ENCODE measurements at regions not wholly inside any gene's neighbourhood (a gene's known extent, or its start where the extent isn't known, plus 50 kb on each side); places are given as distances from the start of the nearest gene placed in this dataset.

DNA sequence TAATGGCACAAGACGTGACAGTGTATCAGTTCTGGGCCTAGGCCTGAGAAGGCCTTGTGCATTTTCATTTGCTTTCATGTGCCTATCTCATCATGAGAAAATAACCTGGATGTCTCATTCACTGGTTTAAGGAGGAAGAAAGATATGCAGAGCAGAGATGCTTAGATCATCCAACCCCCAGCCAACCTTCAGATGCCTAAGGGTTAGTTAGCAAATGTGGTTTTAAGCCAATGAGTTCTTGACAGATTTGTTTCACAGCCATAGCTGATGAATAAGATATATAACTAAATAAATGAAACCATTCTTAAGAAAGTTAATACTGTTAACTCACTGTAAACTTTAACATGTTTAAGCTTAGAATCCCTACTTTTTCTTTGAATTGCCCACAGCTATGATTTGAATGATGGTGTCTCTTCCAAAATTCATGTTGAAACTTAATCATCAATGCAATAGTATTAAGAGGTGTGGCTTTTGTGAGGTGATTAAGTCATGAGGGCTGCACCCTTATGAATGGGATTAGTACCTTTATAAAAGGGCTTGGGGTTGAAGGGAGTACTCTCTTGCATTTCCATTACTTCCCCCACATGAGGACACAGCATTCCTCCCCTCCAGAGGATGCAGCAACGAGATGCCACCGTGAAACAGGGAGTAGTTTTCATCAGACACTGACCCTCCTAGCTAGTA is 324.6 kb upstream of the TBC1D5 start:
- Mint-ChIP-seq H3K4me3 (no peak overlapping the region), H3K9me3 (no peaks in the 10 kb centered on the region), H3K36me3 (no peaks in the 10 kb centered on the region), H3K4me1 (no peaks in the 10 kb centered on the region), H3K27me3 (peaks cover 0 to 1% of the 10 kb centered on the region in 2 donors), H3K27ac (no peak overlapping the region)
- H3K9me3 ChIP-seq (ENCODE audit: low read length) = no peaks in the 10 kb centered on the region
- ChIA-PET CTCF (no interaction called here), POLR2A (no interaction called here)
- no peak overlapping the region for H3K27ac ChIP-seq (ENCODE audit: low read depth, low read length)
- H3K36me3 ChIP-seq (ENCODE audit: insufficient read depth, low read length) = no peaks in the 10 kb centered on the region
- no peak for DNase-seq
- H3K27me3 ChIP-seq (ENCODE audit: insufficient read depth, low read length, poor library complexity, severe bottlenecking) = no peaks in the 10 kb centered on the region
- no peaks in the 10 kb centered on the region for H3K4me1 ChIP-seq (ENCODE audit: insufficient read depth, low read length)
- no peak overlapping the region for H3K4me3 ChIP-seq (ENCODE audit: low read length)

DNA sequence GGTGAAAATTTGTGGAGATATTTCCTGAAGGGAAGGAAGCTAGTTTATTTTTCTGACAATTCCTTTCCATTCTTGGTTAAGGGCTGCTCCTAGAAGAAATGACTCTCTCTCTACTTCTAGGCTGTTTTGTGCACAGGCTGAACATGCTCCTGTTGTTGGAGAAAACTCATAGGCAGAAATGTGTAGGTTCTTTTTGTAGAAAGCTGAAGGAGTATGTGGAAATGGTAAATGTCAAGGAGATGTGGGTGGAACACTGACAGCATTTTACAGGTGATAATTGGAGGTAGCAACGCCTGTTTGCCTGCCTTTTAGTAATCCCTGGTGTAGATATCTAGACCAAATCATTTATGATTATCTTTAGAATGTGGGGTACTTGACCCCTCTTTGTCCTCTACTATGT is 322.2 kb upstream of the TBC1D5 start:
- H3K36me3 Mint-ChIP-seq = no peaks in the 10 kb centered on the region
- Histone ChIP-seq H3K36me3 (ENCODE audit: insufficient read depth, low read length) (no peaks in the 10 kb centered on the region), H3K27me3 (ENCODE audit: insufficient read depth, low read length, poor library complexity, severe bottlenecking) (no peaks in the 10 kb centered on the region), H3K4me3 (ENCODE audit: low read length) (no peak overlapping the region), H3K4me1 (ENCODE audit: insufficient read depth, low read length) (no peaks in the 10 kb centered on the region), H3K27ac (ENCODE audit: low read depth, low read length) (no peak overlapping the region), H3K9me3 (ENCODE audit: low read length) (no peaks in the 10 kb centered on the region)
- no peak overlapping the region for H3K27ac Mint-ChIP-seq
- DNase-seq = no peak
- H3K4me3 Mint-ChIP-seq = no peak overlapping the region
- no peaks in the 10 kb centered on the region for H3K4me1 Mint-ChIP-seq
- POLR2A ChIA-PET = no interaction called here
- CTCF ChIA-PET = no interaction called here
- no peaks in the 10 kb centered on the region for H3K9me3 Mint-ChIP-seq
- peaks cover 0 to 1% of the 10 kb centered on the region in 2 donors for H3K27me3 Mint-ChIP-seq

GRCh38 chr3:18062657-18063025 is 320.2 kb upstream of the TBC1D5 start:
- DNase-seq = no peak
- H3K27me3 Mint-ChIP-seq = peaks cover 1 to 7% of the 10 kb centered on the region in 2 donors
- Histone ChIP-seq H3K4me1 (ENCODE audit: insufficient read depth, low read length) (no peaks in the 10 kb centered on the region), H3K4me3 (ENCODE audit: low read length) (no peak overlapping the region), H3K27ac (ENCODE audit: low read depth, low read length) (no peak overlapping the region), H3K9me3 (ENCODE audit: low read length) (no peaks in the 10 kb centered on the region), H3K27me3 (ENCODE audit: insufficient read depth, low read length, poor library complexity, severe bottlenecking) (no peaks in the 10 kb centered on the region), H3K36me3 (ENCODE audit: insufficient read depth, low read length) (no peaks in the 10 kb centered on the region)
- peak overlapping the region in 1 of 7 donors; percentile 20 for H3K4me3 Mint-ChIP-seq
- ChIA-PET CTCF (no interaction called here), POLR2A (no interaction called here)
- H3K9me3 Mint-ChIP-seq = no peaks in the 10 kb centered on the region
- no peaks in the 10 kb centered on the region for H3K4me1 Mint-ChIP-seq
- H3K36me3 Mint-ChIP-seq = no peaks in the 10 kb centered on the region
- no peak overlapping the region for H3K27ac Mint-ChIP-seq

- DNase-seq = no peak
- no peaks in the 10 kb centered on the region for H3K4me1 ChIP-seq (ENCODE audit: insufficient read depth, low read length)
- no peaks in the 10 kb centered on the region for H3K9me3 Mint-ChIP-seq
- no peaks in the 10 kb centered on the region for H3K4me1 Mint-ChIP-seq
- no peaks in the 10 kb centered on the region for H3K36me3 Mint-ChIP-seq
- no peak overlapping the region for H3K4me3 Mint-ChIP-seq
- peak overlapping the region in 1 of 8 donors; percentile 11 for H3K27ac Mint-ChIP-seq
- H3K27me3 ChIP-seq (ENCODE audit: insufficient read depth, low read length, poor library complexity, severe bottlenecking) = no peaks in the 10 kb centered on the region
- CTCF ChIA-PET = no interaction called here
- peaks cover 1 to 8% of the 10 kb centered on the region in 2 donors for H3K27me3 Mint-ChIP-seq
- H3K4me3 ChIP-seq (ENCODE audit: low read length) = no peak overlapping the region
- no peaks in the 10 kb centered on the region for H3K9me3 ChIP-seq (ENCODE audit: low read length)
- H3K36me3 ChIP-seq (ENCODE audit: insufficient read depth, low read length) = no peaks in the 10 kb centered on the region
- H3K27ac ChIP-seq (ENCODE audit: low read depth, low read length) = no peak overlapping the region
- POLR2A ChIA-PET = no interaction called here
Measured at GRCh38 chr3:18061737-18062656, 319.6 kb upstream of the TBC1D5 start.

DNA sequence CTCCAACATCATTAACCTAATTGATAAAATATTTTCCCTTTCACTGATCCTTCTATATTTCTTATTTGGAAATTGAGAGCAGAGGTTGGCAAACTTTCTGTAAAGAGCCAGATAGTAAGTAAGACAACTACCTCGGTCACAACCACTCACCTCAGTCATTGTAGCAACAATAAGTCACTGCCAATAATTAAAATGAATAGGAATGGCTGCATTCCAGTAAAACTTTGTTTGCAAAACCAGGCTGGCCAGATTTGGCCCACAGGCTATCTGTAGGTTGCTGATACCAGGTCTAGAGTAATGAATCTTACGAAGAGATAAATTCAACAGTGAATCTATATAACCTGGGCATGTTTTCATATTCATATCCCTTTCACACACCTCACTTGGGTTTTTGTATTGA is 316.2 kb upstream of the TBC1D5 start:
- Histone ChIP-seq H3K27ac (ENCODE audit: low read depth, low read length) (no peak overlapping the region), H3K4me1 (ENCODE audit: insufficient read depth, low read length) (no peaks in the 10 kb centered on the region), H3K4me3 (ENCODE audit: low read length) (no peak overlapping the region), H3K27me3 (ENCODE audit: insufficient read depth, low read length, poor library complexity, severe bottlenecking) (no peaks in the 10 kb centered on the region), H3K9me3 (ENCODE audit: low read length) (no peaks in the 10 kb centered on the region), H3K36me3 (ENCODE audit: insufficient read depth, low read length) (no peaks in the 10 kb centered on the region)
- peaks cover 0 to 11% (median 4%) of the 10 kb centered on the region in 5 donors for H3K9me3 Mint-ChIP-seq
- H3K27ac Mint-ChIP-seq = no peak overlapping the region
- H3K4me1 Mint-ChIP-seq = no peaks in the 10 kb centered on the region
- peaks cover 1 to 11% of the 10 kb centered on the region in 2 donors for H3K27me3 Mint-ChIP-seq
- no peak for DNase-seq
- POLR2A ChIA-PET = no interaction called here
- H3K36me3 Mint-ChIP-seq = no peaks in the 10 kb centered on the region
- no peak overlapping the region for H3K4me3 Mint-ChIP-seq
- CTCF ChIA-PET = no interaction called here

DNA sequence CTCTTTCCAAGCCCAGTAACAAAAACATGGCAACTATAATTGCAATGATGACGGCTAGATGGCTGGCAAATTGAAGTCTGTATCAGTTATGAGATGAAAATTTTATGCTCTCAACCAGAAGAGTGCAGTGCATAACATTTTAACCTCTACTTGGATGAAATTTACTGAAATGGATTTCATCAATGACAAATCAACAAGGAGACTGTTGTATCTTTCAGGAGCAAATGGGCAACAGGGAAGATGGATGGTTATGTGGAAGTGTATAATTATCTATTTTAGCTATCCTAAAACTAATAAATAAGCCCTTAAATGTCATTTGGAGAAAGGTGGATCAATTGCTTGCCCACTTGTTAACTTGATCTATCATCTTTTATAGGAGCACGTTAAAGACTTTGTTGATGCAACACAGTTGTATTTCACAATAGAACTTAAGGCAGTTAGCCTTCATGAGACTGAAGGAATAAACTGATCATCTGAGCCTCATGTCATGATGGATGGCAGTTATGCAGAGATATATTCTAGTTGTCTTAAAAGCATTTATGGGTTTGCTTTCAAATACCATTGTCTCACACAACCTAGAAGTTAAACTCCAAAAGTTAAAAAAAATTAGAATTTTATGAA is 315.1 kb upstream of the TBC1D5 start:
- no peak for DNase-seq
- Mint-ChIP-seq H3K4me1 (no peaks in the 10 kb centered on the region), H3K36me3 (no peaks in the 10 kb centered on the region)

GRCh38 chr3:18054625-18055024 is 312.2 kb upstream of the TBC1D5 start:
- H3K36me3 ChIP-seq (ENCODE audit: insufficient read depth, low read length) = no peaks in the 10 kb centered on the region
- Mint-ChIP-seq H3K4me3 (no peak overlapping the region), H3K9me3 (peaks cover 0 to 11% (median 4%) of the 10 kb centered on the region in 5 donors), H3K4me1 (no peaks in the 10 kb centered on the region), H3K27ac (no peak overlapping the region), H3K27me3 (peaks cover 0 to 11% of the 10 kb centered on the region in 2 donors), H3K36me3 (no peaks in the 10 kb centered on the region)
- POLR2A ChIA-PET = no interaction called here
- no peak for DNase-seq
- H3K9me3 ChIP-seq (ENCODE audit: low read length) = no peaks in the 10 kb centered on the region
- no peak overlapping the region for H3K27ac ChIP-seq (ENCODE audit: low read depth, low read length)
- H3K27me3 ChIP-seq (ENCODE audit: insufficient read depth, low read length, poor library complexity, severe bottlenecking) = no peaks in the 10 kb centered on the region
- no peaks in the 10 kb centered on the region for H3K4me1 ChIP-seq (ENCODE audit: insufficient read depth, low read length)
- no peak overlapping the region for H3K4me3 ChIP-seq (ENCODE audit: low read length)
- CTCF ChIA-PET = no interaction called here

More for the DNA sequence above, 315.1 kb upstream of the TBC1D5 start:
- POLR2A ChIA-PET = no interaction called here
- H3K9me3 Mint-ChIP-seq = peaks cover 0 to 11% (median 4%) of the 10 kb centered on the region in 5 donors
- Histone ChIP-seq H3K27ac (ENCODE audit: low read depth, low read length) (no peak overlapping the region), H3K4me1 (ENCODE audit: insufficient read depth, low read length) (no peaks in the 10 kb centered on the region), H3K4me3 (ENCODE audit: low read length) (no peak overlapping the region), H3K36me3 (ENCODE audit: insufficient read depth, low read length) (no peaks in the 10 kb centered on the region), H3K9me3 (ENCODE audit: low read length) (no peaks in the 10 kb centered on the region), H3K27me3 (ENCODE audit: insufficient read depth, low read length, poor library complexity, severe bottlenecking) (no peaks in the 10 kb centered on the region)
- H3K27me3 Mint-ChIP-seq = peaks cover 1 to 11% of the 10 kb centered on the region in 2 donors
- CTCF ChIA-PET = no interaction called here
- no peak overlapping the region for H3K27ac Mint-ChIP-seq
- no peak overlapping the region for H3K4me3 Mint-ChIP-seq

- Mint-ChIP-seq H3K27ac (no peak overlapping the region), H3K4me1 (no peaks in the 10 kb centered on the region), H3K4me3 (no peak overlapping the region), H3K36me3 (no peaks in the 10 kb centered on the region), H3K27me3 (no peaks in the 10 kb centered on the region), H3K9me3 (peaks cover 0 to 11% (median 4%) of the 10 kb centered on the region in 5 donors)
- DNase-seq = no peak
- Histone ChIP-seq H3K27me3 (ENCODE audit: insufficient read depth, low read length, poor library complexity, severe bottlenecking) (no peaks in the 10 kb centered on the region), H3K4me3 (ENCODE audit: low read length) (no peak overlapping the region), H3K27ac (ENCODE audit: low read depth, low read length) (no peak overlapping the region), H3K4me1 (ENCODE audit: insufficient read depth, low read length) (no peaks in the 10 kb centered on the region), H3K9me3 (ENCODE audit: low read length) (no peaks in the 10 kb centered on the region), H3K36me3 (ENCODE audit: insufficient read depth, low read length) (no peaks in the 10 kb centered on the region)
- CTCF ChIA-PET = no interaction called here
- POLR2A ChIA-PET = no interaction called here
Measured at GRCh38 chr3:18051306-18051705, 308.9 kb upstream of the TBC1D5 start.
